AG09309 (cell line): ENCODE measurements at regions not wholly inside any gene's neighbourhood (a gene's known extent, or its start where the extent isn't known, plus 50 kb on each side); places are given as distances from the start of the nearest gene placed in this dataset.

Source experiments
- DNase-seq: peaks from one replicate; pipeline ENCODE4 v3.0.0-alpha.2; 2010; ENCODE audit warnings: low read depth
- H3K4me3 ChIP-seq: 2 replicates; pipeline ENCODE4 v1.5.1; 2011; ENCODE audit warnings: mild to moderate bottlenecking, low read depth, low read length, moderate library complexity; ENCODE audit not compliant: control insufficient read depth
- TF ChIP-seq, protein P1 (sequence below): IDR thresholded peaks from 2 replicates; pipeline ENCODE4 v1.5.1; 2011; ENCODE audit warnings: mild to moderate bottlenecking, low read depth, low read length, inconsistent platforms; ENCODE audit not compliant: insufficient read depth, control insufficient read depth; ENCODE audit errors: missing control alignments

DNA sequence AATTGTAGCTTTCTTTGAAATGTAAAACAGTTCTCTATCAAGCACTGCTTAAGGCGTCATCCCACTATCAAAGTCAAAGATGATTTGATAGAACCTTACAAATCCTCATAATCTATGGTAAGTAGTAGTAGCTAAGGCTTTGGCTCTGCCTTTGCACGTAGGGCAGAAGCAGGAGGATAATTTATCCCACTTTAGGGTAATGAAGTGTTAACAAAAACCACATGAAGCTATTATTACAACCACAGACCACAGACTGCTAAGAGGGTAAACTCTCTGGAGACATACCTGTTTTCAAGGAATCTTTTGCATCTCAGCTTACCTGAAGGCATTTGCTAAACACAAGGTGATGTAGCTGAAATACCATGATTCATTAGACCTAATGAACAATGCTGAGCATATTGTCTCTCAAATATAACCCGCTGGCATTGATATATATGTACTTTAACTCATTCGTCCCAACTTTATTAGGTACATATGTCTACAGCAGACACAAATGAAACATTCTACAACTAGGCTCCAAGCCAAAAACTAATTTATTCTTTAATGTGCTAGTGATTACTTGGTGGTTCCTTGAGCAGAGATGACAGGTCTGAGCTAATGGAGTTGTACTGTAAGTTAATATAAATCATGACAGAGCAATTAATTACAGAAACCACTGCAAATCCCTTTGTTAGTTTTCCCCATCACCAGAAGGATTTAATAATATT, 368.8 kb downstream of the ETNK1 start:
- TF ChIP-seq, protein P1, sequence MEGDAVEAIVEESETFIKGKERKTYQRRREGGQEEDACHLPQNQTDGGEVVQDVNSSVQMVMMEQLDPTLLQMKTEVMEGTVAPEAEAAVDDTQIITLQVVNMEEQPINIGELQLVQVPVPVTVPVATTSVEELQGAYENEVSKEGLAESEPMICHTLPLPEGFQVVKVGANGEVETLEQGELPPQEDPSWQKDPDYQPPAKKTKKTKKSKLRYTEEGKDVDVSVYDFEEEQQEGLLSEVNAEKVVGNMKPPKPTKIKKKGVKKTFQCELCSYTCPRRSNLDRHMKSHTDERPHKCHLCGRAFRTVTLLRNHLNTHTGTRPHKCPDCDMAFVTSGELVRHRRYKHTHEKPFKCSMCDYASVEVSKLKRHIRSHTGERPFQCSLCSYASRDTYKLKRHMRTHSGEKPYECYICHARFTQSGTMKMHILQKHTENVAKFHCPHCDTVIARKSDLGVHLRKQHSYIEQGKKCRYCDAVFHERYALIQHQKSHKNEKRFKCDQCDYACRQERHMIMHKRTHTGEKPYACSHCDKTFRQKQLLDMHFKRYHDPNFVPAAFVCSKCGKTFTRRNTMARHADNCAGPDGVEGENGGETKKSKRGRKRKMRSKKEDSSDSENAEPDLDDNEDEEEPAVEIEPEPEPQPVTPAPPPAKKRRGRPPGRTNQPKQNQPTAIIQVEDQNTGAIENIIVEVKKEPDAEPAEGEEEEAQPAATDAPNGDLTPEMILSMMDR: no peak
- H3K4me3 ChIP-seq: no peak overlapping the region
- no peak for DNase-seq

DNA sequence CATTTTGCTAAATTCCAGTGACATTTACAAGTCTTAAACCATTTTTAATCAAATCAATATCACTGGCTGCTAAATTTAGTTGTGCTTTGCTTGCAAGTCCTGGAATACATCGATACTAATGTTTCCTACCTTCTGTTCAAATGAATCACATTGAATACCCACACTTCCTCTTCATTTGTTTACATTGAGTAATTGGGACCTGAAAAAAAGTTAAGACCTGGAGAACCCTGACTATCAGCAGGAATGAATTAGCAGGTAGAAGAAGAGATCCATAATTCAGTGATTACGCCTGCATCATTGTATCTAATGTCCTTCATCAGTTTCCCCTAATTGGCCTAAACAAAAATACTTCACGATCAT, 369.3 kb downstream of the ETNK1 start:
- TF ChIP-seq, protein P1: no peak
- no peak for DNase-seq
- no peak overlapping the region for H3K4me3 ChIP-seq

DNA sequence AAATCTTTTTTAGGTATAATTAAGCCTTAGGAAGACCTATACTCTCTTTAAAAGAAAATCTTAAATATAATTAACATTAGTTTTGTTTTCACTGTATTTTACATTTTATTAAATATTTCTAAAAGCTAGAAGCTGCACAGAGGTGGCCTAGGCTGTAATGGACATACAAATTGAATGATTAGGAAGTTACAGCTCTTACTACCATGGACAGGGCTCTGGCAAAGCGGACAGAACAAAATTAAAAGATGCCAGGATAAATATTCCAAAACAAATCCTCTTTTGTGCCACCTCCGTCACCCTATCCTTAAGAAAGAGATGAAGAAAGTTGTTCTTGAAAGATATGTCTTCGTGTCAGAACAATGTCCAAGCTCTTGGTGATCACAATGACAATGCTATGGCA, 376.5 kb downstream of the ETNK1 start:
- no peak for DNase-seq
- H3K4me3 ChIP-seq: no peak overlapping the region
- TF ChIP-seq, protein P1: no peak

DNA sequence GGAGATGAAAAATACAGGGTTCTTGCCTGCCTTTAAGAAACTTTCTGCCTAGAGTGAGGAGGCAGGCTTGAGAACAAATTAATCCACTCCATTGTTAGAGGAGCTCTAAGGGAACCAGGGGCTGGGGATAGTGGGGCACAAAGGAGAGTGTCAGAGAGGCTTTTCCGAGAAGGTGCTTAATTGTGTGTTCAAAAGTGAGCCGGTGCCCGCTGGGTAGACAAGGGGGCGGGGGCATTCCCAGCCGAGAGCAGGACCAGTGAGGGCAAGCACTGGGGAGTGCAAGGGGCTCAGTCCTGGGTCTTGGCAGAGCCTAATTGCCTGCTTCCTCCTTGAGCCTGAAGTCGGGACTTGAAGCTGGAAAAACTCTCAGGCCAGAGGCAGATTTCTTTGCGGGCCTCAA, 377.4 kb downstream of the ETNK1 start:
- DNase-seq: no peak
- no peak overlapping the region for H3K4me3 ChIP-seq
- TF ChIP-seq, protein P1: no peak

DNA sequence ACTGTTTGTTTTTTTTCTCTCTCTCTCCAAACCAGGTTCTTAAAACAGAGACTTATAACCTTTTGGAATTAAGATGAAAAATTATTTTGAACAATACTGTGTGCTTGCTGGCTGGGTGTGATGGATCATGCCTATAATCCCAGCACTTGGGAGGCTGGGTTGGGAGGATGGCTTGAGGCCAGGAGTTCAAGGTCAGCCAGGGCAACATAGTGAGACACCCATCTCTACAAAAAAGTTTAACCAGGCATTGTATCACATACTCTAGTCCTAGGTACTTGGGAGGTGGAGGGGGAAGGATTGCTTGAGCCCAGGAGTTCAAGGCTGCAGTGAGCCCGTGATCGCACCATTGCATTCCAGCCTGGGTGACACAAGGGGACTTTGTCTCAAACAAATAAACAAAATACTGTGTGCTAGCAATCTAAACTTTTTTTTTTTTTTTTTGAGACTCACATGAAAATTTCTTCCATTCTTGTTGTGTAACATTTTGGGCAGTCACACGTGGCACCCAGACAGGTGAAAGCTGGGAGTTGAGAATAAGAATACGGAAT, 379.6 kb downstream of the ETNK1 start:
- H3K4me3 ChIP-seq: no peak overlapping the region
- TF ChIP-seq, protein P1: no peak
- no peak for DNase-seq

DNA sequence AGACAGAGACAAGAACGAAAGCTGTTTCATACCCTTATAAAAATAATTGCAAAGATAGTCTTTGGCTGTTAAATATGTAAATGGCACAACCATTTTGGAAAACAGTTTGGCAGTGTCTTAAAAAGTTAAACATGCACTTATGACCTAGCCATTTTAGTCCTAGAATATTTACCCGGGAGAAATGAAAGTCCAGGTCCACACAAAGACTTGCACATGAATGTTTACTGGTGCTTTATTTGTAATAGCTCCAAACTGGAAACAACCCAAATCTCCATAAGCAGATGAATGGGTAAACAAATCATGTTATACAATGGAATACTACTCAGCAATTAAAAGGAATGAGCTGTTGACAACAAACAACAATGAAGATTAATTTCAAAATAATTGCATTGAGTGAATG, 380.4 kb downstream of the ETNK1 start:
- H3K4me3 ChIP-seq: no peak overlapping the region
- TF ChIP-seq, protein P1: no peak
- no peak for DNase-seq
